ENCODE measurements at regions not wholly inside any gene's neighbourhood (a gene's known extent, or its start where the extent isn't known, plus 50 kb on each side); places are given as distances from the start of the nearest gene placed in this dataset.

DNA sequence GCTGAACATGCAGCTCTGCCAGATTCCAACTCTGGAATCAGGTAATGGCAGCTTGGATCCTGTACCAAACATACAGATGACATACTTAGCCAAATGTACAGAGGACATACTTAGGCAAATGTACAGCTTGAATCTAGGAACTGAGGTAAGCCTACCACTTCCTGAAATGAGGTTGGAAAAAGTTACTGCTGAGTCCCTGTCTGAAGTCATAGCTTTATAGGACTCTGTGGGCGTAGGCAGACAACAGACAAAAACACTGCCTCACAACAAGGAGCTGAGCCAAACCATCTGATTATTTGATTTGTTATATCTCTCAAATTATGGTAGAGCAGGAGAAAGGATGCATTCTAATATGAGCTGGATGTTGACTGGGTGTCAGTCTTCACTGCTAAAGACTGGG is 290.2 kb upstream of the TCF4 start:
- Mint-ChIP-seq H3K9me3 (ENCODE audit: unreplicated experiment) (no peaks in the 10 kb centered on the region), H3K36me3 (ENCODE audit: insufficient read depth, unreplicated experiment) (no peaks in the 10 kb centered on the region), H3K4me1 (ENCODE audit: low read depth, unreplicated experiment) (peaks cover 8% of the 10 kb centered on the region), H3K4me3 (ENCODE audit: unreplicated experiment) (no peak overlapping the region), H3K27ac (ENCODE audit: unreplicated experiment) (no peak overlapping the region), H3K27me3 (ENCODE audit: insufficient read depth, unreplicated experiment) (no peaks in the 10 kb centered on the region)
- Histone ChIP-seq H3K27me3 (replicated peaks; ENCODE audit: control insufficient read depth, insufficient read depth, low read length) (no peaks in the 10 kb centered on the region), H3K4me1 (no peaks in the 10 kb centered on the region), H3K36me3 (ENCODE audit: control insufficient read depth, insufficient read depth, low read length) (no peaks in the 10 kb centered on the region), H3K9me3 (no peaks in the 10 kb centered on the region), H3K4me3 (ENCODE audit: low read depth, low read length) (no peak overlapping the region)
- ChIA-PET CTCF (no interaction called here), POLR2A (no interaction called here)
- no TSS peak for BruUV-seq (replicated peaks)
- TF ChIP-seq, protein P1, sequence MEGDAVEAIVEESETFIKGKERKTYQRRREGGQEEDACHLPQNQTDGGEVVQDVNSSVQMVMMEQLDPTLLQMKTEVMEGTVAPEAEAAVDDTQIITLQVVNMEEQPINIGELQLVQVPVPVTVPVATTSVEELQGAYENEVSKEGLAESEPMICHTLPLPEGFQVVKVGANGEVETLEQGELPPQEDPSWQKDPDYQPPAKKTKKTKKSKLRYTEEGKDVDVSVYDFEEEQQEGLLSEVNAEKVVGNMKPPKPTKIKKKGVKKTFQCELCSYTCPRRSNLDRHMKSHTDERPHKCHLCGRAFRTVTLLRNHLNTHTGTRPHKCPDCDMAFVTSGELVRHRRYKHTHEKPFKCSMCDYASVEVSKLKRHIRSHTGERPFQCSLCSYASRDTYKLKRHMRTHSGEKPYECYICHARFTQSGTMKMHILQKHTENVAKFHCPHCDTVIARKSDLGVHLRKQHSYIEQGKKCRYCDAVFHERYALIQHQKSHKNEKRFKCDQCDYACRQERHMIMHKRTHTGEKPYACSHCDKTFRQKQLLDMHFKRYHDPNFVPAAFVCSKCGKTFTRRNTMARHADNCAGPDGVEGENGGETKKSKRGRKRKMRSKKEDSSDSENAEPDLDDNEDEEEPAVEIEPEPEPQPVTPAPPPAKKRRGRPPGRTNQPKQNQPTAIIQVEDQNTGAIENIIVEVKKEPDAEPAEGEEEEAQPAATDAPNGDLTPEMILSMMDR (IDR thresholded peaks at IDR 0.05; ENCODE audit: insufficient read depth in 1 of 2, low read depth in 1 of 2, low read length in 1 of 2, severe bottlenecking in 1 of 2, unreplicated experiment in 1 of 2) = no peak
- intact Hi-C loops (cut with micrococcal nuclease; ENCODE audit: unreplicated experiment) = no loop called here
- DNase-seq = no peak

DNA sequence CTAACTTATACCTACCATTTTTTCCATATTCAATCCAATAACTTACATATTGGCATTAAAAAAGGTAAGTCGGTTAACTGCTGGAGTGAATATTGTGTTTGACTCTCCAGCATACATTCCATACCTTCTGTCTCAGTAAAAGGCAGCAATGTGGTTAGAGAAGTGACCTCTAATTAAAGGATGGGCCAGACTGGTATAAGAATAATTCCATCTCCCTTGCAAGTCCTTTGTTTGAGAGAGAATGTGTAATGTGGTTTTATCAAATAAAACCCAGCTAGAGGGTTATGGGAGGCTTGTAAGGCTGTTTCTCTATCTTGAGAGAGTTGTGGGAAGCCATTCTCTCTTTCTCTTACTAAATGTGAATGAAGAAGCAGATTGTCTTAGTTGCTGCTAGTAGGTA is 289.3 kb upstream of the TCF4 start:
- intact Hi-C loops (cut with micrococcal nuclease; ENCODE audit: unreplicated experiment) = no loop called here
- ChIA-PET CTCF (no interaction called here), POLR2A (no interaction called here)
- H3K27me3 Mint-ChIP-seq (ENCODE audit: insufficient read depth, unreplicated experiment) = no peaks in the 10 kb centered on the region
- Histone ChIP-seq H3K27me3 (replicated peaks; ENCODE audit: control insufficient read depth, insufficient read depth, low read length) (no peaks in the 10 kb centered on the region), H3K9me3 (no peaks in the 10 kb centered on the region), H3K36me3 (ENCODE audit: control insufficient read depth, insufficient read depth, low read length) (no peaks in the 10 kb centered on the region), H3K4me1 (no peaks in the 10 kb centered on the region), H3K4me3 (ENCODE audit: low read depth, low read length) (no peak overlapping the region)
- DNase-seq = no peak
- BruUV-seq (replicated peaks) = no TSS peak
- H3K27ac Mint-ChIP-seq (ENCODE audit: unreplicated experiment) = no peak overlapping the region
- H3K4me1 Mint-ChIP-seq (ENCODE audit: low read depth, unreplicated experiment) = peaks cover 8% of the 10 kb centered on the region
- H3K9me3 Mint-ChIP-seq (ENCODE audit: unreplicated experiment) = no peaks in the 10 kb centered on the region
- H3K36me3 Mint-ChIP-seq (ENCODE audit: insufficient read depth, unreplicated experiment) = no peaks in the 10 kb centered on the region
- TF ChIP-seq, protein P1 (IDR thresholded peaks at IDR 0.05; ENCODE audit: insufficient read depth in 1 of 2, low read depth in 1 of 2, low read length in 1 of 2, severe bottlenecking in 1 of 2, unreplicated experiment in 1 of 2) = no peak
- H3K4me3 Mint-ChIP-seq (ENCODE audit: unreplicated experiment) = no peak overlapping the region

DNA sequence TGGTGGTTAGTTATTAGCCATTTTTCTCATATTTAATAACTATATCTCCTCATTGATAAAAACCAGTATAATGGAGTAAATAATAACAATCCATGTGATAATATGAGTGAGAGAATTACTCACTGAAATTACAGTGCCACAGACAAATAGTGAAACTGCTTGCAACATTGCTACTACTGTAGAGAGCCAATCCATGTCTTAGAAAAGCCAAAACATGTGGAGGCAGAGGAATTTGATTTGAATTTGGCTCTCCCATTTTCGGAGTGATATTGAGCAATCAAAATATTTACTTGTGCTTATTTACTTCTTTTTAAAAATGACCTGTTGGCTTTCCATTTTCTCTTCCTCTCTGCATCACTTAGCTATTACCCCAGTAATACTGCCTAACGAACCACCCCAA is 288.3 kb upstream of the TCF4 start:
- Histone ChIP-seq H3K36me3 (ENCODE audit: control insufficient read depth, insufficient read depth, low read length) (no peaks in the 10 kb centered on the region), H3K9me3 (no peaks in the 10 kb centered on the region), H3K4me3 (ENCODE audit: low read depth, low read length) (no peak overlapping the region), H3K27me3 (replicated peaks; ENCODE audit: control insufficient read depth, insufficient read depth, low read length) (no peaks in the 10 kb centered on the region), H3K4me1 (no peaks in the 10 kb centered on the region)
- Mint-ChIP-seq H3K36me3 (ENCODE audit: insufficient read depth, unreplicated experiment) (no peaks in the 10 kb centered on the region), H3K9me3 (ENCODE audit: unreplicated experiment) (no peaks in the 10 kb centered on the region), H3K4me1 (ENCODE audit: low read depth, unreplicated experiment) (peaks cover 8% of the 10 kb centered on the region), H3K4me3 (ENCODE audit: unreplicated experiment) (no peak overlapping the region), H3K27me3 (ENCODE audit: insufficient read depth, unreplicated experiment) (no peaks in the 10 kb centered on the region), H3K27ac (ENCODE audit: unreplicated experiment) (no peak overlapping the region)
- ChIA-PET POLR2A (no interaction called here), CTCF (no interaction called here)
- TF ChIP-seq, protein P1 (IDR thresholded peaks at IDR 0.05; ENCODE audit: insufficient read depth in 1 of 2, low read depth in 1 of 2, low read length in 1 of 2, severe bottlenecking in 1 of 2, unreplicated experiment in 1 of 2) = no peak
- intact Hi-C loops (cut with micrococcal nuclease; ENCODE audit: unreplicated experiment) = no loop called here
- no TSS peak for BruUV-seq (replicated peaks)
- DNase-seq = no peak

Measured in Caco-2 (cell line).